T47D (cell line): ENCODE measurements at regions not wholly inside any gene's neighbourhood (a gene's known extent, or its start where the extent isn't known, plus 50 kb on each side); places are given as distances from the start of the nearest gene placed in this dataset.
A peak's percentile ranks its signal among the peaks of the same experiment; 100 is the strongest.
"Not testable (repeated sequence)": the region's sequence is repeated elsewhere in the genome, so short reads cannot be mapped to it uniquely, and the experiment has no call there.

Source experiments
- DNase-seq, 2 experiments: peaks; one replicate each; pipeline versions ENCODE4 v3.0.0 to v3.0.0-alpha.2; 2011 to 2012; ENCODE audit warnings: low read depth in 1 of 2, low spot score in 1 of 2
- JUND ChIP-seq: IDR thresholded peaks from 2 replicates; pipeline ENCODE4 v1.6.1; 2012; ENCODE audit warnings: low read depth
- in situ Hi-C: cut with HindIII; loops from 2 replicates; pipeline ENCODE4 v1.10.0; 2016; ENCODE audit warnings: low sequenced_read_pairs, low pct_unique_long_range_greater_than_20kb

DNA sequence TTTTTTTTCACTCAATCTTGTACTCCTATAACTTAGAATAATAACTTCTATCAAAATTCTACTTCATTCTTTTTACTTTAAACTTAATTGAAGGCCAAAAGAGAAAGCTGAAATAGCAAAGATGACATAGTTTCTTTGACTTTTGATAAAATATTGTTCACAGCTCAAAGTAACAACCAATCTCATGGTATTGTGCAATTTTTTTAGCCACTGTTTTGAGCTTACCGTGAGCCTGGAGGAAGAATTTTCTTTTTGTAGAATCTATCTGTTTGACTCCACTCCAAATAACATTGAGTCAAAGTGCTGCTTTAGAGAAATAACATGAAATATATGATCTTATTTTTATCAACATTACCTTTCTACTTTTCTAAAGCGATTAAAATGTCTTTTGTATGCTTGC, 903.9 kb upstream of the FOXG1 start:
- no peak for TF ChIP-seq JUND
- DNase-seq = no peak
- in situ Hi-C loops = no loop called here

DNA sequence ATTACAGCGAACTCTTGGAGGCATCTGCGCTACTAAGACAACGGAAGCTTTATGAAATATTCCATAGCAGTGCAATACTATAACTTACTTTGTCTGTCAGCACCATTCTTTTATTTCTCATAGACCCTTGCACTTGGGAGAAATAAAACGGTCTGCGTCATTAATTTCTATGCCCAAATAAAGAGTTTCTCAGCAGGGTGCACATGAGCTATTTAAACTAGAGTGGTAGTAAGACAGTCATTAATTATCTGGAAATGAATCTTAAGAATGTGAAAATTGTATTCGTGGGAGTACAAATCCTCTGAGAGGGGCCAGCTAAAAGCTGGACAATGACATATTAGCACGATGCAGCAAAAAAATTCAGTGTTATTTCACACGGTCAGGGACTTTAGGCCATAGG, 903.4 kb upstream of the FOXG1 start:
- in situ Hi-C loops = no loop called here
- no peak for TF ChIP-seq JUND
- DNase-seq = no peak

DNA sequence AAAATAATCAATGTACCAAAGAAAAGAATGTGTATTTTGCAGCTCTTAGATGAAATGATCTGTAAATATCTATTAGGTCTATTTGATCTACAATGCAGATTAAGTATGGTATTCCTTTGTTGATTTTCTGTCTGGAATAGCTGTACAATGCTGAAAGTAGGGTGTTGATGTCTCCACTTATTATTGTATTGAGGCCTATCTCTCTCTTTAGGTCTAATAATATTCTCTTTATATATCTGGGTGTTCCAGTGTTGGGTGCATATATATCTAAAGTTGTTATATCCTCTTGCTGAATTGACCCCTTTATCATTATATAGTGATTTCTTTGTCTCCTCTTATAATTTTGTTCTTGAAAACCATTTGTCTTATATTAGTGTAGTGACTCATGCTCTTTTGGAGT, 885.5 kb upstream of the FOXG1 start:
- no peak for DNase-seq
- no peak for TF ChIP-seq JUND
- in situ Hi-C loops = no loop called here

DNA sequence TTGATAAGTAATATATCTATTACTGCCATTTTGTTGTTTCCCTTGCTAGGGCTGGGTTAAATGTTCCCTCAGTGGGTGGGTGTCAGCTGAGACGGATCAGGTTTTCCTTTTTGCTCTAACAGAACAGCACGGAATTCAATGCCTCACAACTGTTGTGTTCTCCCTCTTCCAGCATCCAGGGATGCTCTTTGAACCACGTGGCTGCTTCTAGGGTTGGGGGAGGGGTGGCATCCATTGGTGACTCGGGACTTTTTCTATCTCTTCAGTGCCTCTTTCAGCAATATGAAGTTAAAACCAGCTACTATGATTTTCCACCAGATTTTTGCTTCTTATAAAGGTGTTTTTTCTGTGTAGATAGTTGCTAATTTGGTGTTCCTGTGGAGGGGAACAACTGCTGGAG, 884.9 kb upstream of the FOXG1 start:
- no peak for TF ChIP-seq JUND
- in situ Hi-C loops = no loop called here
- no peak for DNase-seq

DNA sequence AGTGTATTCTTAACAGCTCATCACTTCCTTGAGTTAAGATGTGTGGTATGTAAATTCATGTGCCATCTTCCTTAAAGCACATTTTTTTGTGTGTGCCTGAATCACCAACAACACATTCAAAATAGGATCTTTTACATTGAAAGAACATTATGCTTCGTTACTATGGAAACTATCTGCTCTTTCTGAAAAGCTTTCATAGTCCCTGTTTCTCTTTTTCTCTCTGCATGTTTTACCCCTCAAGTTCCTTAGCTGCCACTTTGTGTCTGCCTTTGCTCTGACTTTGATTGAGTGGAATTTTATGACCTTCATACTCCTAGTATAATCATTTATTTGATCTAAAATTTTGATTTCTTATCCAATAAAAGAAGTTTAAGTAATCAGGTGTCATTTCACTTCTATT, 880.3 kb upstream of the FOXG1 start:
- no peak for TF ChIP-seq JUND
- in situ Hi-C loops = no loop called here
- DNase-seq = no peak

DNA sequence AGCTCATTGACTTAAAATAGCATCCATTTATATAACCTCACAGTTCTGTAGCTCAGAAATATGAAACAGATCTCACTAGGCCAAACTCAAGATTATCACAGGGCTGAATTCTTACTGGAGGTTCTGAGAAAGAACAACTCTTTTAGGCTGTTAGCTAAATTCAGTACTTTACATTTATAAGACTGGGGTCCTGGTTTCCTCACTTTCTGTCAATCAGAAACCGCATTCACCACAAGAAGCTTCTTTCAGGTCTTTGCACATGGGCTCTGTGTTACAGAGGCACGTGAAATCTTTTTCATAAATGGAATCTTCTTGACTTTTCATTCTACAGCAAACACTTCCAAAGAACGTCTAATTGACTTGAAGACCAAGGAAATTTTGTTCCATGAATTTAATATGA, 876.3 kb upstream of the FOXG1 start:
- in situ Hi-C loops = no loop called here
- no peak for DNase-seq
- no peak for TF ChIP-seq JUND

DNA sequence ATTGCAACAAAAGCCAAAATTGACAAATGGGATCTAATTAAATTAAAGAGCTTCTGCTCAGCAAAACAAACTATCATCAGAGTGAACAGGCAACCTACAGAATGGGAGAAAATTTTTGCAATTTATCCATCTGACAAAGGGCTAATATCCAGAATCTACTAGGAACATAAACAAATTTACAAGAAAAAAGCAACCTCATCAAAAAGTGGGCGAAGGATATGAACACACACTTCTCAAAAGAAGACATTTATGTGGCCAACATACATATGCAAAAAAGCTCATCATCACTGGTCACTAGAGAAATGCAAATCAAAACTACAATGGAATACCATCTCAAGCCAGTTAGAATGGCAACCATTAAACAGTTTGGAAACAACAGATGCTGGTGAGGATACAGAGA, 858.1 kb upstream of the FOXG1 start:
- DNase-seq, in situ Hi-C loops: not testable (repeated sequence)

DNA sequence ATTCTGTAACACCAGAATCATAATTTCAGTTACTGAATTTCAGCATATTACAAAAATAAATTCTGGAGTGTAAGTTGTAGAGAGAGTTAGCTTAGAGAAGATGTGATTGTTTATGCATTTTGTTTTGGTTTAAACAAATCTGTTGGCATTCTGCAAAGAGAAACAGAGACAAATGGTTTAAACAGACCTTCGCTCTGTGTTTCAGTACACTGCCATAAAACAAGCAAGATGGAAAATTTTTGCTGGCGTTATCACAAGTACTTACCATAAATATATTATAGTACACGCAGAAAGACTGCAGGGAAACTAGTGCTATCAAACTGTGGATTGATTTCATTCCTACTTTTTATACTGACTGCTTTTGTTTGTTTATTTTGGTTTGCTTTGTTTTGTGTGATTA, 850.3 kb upstream of the FOXG1 start:
- in situ Hi-C loops = no loop called here
- no peak for DNase-seq
- no peak for TF ChIP-seq JUND

DNA sequence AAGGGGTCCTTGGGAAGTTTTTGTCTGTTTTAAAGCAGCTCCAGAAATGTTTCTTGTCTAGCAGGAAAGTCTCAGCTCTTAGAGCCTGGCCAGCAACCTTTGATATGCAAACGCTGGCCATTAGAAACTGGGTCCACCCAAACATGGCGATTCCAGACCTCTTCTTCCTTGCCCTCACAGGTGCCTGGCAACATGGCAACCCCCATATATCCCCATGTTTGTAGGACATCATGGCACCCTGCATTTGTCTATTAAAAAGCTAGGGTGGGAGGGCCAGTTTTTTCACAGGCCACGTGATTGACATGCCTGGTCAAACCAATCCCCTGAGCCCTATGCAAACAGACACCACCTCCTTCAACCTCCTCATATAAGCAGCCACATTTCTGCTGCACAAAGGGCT, 848.7 kb upstream of the FOXG1 start:
- TF ChIP-seq JUND = no peak
- peak in 1 of 2 experiments; percentile 15 for DNase-seq
- in situ Hi-C loops = no loop called here

DNA sequence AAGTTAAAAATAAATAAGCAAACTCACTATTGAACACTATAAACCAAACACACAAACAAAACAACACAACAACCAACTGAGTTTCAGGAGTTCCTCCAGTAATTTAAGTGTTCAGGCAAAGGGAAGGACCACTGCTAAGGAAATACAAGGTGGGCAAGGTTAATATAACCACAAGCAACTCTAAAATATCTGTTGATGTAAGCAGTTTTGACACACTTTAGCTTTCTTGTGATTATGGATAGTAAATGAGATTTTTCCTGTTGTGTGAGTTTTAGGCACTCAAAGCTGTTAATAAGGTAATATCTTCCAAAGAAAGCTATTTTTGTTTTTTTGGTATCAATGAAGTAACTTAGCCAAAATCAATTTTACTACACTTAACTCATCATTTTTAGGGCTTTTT, 839.1 kb upstream of the FOXG1 start:
- TF ChIP-seq JUND = no peak
- in situ Hi-C loops = no loop called here
- no peak for DNase-seq

DNA sequence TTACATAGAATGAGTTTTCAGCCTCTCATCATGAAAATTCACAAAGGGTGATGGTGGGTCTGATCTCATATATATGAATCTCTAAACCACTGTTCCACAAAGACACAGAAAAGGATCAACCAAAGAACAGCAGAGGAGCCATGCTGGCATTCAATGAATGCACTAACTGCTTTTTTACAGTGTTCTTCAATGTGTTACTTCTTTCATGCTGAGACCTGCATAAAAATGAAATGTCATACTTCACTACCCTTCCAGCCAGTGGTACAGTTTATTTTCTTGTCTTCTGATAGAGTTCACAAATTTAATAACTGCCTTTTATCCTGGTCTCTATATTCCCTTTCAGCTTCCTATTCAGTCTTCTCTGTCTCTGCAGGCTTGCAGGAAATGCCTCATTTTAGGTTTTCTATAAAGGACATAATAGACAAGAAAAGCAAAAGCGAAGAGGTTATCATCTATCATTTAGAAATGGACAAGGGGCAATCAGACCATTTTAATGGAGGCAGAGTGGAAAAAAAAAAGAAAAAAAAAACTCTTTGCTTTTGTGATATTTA, 836.7 kb upstream of the FOXG1 start:
- DNase-seq = no peak
- TF ChIP-seq JUND = no peak
- in situ Hi-C loops = no loop called here

DNA sequence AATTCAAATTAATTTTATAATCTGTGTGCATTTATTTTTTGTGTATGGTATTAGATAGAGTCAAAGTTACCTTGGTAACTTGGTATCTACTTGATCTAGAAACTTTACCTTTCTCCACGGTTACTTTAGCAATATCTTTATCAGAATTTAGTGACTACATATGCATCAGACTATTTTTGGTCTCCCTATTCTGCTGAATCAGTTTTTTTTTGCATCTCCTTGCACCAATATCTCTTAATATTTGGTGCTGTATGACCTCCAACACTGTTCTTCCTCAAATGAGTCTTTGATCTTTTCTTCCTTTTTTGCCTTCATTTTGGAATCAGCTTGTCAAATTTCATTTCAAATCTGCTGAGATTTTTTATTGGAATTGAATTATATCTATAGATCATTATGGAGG, 828.2 kb upstream of the FOXG1 start:
- DNase-seq = no peak
- TF ChIP-seq JUND = no peak
- in situ Hi-C loops = no loop called here

DNA sequence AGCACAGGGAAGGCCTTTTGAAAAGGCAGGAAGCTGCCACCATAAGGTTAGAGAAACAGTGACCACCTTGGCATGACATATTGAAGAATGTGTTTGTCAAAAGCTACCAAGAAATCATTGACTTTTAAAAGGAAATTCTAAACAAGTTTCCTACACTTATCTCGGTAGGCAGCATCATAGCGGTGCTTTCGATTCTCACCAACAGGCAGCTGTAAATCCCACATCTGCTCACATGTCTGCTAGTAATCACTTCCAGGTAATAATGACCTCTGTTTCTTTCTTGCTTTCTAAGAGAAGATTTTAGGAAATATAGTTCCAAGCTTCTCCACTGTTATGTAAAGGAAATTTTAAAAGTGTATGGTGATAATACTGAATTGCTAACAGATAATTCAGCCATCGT, 821.1 kb upstream of the FOXG1 start:
- TF ChIP-seq JUND = no peak
- no peak for DNase-seq
- in situ Hi-C loops = no loop called here

DNA sequence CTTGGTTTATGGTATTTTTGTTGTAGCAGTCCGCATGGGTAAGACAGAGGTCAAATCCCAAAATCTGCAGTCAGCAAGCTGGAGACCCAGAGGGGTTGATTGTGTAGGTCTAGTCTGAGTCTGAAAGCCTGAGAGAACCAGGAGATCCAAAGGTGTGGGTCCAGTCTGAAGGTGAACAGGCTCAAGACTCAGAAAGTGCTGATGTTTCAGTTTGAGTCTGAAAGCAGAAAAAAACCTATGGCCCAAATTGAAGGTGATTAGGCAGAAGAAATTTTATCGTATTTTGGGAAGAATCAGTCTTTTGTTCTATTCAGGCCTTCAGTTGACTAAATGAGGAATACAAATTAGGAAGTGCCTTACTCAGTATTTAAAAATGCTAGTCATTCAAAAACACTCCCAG, 807.8 kb upstream of the FOXG1 start:
- in situ Hi-C loops = no loop called here
- no peak for DNase-seq
- no peak for TF ChIP-seq JUND
